NCI-H1105 treated with DMSO at 0.1 percent for 48 hours (cell line): ENCODE measurements at regions not wholly inside any gene's neighbourhood (a gene's known extent, or its start where the extent isn't known, plus 50 kb on each side); places are given as distances from the start of the nearest gene placed in this dataset.
"Not testable (repeated sequence)": the region's sequence is repeated elsewhere in the genome, so short reads cannot be mapped to it uniquely, and the experiment has no call there.

Source experiments
- DNase-seq: peaks from one replicate; lab custom pipeline; 2025; lab: John Stamatoyannopoulos, UW

DNA sequence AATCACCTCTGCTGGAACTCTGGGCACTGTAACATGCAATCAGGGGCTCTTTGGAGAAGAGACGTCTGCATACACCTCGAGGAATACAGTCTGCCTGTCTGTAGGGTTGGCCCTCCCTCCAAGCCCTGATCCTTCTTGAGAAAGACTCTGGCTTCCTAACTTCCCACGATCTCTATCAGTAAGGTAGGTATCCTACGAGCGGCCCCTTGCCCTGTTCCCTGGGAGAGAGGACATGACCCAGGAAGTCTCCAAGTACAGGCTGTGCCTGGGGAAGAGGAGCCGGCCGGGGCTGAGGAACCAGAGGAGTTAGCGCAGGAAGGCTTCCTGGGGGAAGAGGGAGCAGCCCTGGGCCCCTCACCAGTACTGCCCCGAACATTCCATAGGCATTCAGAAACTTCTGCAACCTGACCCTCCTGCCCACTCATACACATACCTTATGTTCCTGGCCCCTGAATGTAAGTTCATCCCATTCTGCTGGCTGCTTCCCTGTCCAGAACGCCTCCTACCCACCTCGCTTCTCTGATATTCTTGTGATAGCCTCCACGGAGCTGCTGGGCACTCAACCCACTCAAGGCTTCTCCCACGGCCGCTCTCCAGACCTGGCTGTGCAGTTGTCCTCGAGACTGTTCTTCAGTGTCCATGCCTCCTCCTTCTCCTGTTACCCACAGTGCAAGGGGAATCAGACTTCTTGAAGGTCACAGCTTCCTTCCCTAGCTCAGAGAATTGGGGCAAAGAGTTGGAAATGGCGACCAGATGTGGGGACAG is 116.1 kb downstream of the CYP26B1 start:
- DNase-seq = no peak

GRCh38 chr2:72028996-72029395 is 118.7 kb downstream of the CYP26B1 start:
- DNase-seq = no peak

GRCh38 chr2:72028351-72028995 is 119.2 kb downstream of the CYP26B1 start:
- DNase-seq = no peak

DNA sequence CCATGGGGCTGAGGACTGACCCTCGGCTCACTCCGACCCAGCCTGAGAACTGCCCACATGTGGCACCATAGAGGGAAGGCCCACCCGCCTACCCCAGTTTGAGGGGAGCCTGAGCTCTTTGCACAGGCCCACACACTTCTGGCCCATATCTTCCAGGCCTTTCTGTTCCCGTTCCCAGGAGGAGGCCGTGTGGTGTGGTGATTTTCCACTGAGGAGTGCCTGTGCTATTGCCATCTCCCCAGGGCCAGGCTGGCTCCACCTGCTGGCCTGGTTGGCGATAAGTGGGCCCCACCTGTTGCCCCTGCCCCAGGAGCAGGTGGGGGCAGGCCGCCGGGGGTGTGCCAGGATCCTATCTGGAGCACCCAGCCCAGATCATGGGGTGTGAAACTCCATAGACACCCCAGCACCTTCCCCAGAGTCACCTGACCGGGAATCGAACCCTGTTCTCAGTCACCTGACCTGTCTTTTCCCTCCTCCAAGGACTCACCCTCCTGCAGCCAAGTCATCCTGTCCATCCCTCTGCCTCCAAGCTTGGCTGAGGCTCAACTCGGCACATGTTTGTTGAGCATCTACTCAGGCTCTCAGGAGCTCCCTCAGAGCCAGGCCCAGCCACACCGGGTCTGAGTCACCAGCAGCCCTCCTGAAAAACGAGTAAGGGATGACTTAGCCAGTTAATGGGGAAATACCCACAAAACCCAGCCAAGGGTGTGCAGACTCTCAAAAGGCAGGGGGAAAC is 120.1 kb downstream of the CYP26B1 start:
- DNase-seq = no peak

- DNase-seq = no peak
These were observed 120.7 kb downstream of the CYP26B1 start for GRCh38 chr2:72026819-72027425.

DNA sequence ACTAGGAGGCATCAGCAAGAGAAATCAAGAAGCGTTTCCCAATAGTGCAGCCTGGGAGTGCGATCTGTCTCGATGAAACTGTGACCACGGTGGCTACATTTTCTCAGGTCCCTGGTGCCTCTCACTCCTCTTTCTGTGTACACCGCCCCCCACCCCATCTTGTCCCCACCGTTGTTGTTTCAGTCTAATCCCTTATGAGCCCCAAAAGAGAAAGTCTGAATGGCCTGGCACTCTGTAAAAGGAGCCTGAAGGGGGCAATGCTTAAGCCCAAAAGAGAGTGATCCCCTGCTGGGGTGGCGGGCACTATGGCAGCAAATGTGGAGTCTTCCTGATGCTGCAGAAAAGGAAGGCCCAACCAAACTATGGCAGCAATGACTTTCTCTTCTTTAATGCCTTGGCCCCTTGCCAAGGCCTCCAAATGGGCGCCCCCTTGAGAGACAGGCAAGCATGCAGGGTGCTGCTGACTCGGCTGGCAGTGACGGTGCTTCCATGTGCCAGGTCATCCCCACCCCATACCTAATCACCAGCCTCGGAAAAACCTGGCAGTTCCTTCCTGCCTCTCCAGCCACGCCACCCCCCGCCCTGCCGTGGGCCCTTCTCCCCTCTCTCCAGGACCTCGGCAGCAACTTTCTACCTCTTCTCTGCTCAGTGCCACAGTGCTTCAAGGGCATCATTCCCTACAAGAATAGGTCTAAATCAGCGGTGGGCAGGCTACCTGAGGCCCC is 123.0 kb downstream of the CYP26B1 start:
- DNase-seq = peak; percentile 35

DNA sequence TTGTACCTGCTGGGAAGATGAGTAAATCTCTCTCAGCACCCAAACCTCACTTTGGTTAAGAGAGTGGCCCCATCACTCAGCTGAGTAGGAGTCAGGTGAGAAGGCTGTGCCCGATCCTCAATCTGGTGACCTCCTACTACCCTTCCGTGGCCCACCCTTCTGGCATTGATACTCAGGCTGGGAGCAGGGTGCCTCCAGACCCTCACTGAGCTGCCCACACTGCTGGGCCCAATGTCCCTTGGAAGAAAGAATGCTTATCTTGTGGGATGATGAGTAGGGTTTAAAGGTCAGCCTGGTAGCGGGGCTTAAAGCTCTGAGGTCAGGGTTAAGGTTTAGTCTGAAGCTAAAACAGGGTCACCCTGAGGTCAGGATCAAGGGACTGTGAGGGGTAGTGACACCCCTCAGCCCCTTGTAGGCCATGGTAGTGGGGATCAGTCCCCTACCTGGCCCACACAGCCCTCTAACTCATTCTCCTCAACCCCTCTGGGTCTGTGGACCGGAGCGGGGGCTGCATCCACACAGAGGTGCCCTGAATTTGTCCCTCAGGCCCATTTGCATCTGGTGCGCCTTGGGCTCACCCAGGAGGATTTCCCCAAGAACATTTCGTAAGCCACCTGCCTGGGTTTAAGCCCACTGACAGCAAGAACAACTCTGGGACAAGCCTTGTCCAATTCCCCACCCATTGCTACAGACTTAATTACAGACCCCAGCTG is 123.8 kb downstream of the CYP26B1 start:
- DNase-seq = no peak

DNA sequence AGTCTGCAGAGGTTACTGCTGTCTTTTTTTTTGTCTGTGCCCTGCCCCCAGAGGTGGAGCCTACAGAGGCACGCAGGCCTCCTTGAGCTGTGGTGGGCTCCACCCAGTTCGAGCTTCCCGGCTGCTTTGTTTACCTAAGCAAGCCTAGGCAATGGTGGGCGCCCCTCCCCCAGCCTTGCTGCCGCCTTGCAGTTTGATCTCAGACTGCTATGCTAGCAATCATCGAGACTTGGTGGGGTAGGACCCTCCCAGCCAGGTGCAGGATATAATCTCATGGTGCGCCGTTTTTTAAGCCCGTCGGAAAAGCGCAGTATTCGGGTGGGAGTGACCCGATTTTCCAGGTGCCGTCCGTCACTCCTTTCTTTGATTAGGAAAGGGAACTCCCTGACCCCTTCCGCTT is 126.3 kb downstream of the CYP26B1 start:
- DNase-seq = not testable (repeated sequence)

DNA sequence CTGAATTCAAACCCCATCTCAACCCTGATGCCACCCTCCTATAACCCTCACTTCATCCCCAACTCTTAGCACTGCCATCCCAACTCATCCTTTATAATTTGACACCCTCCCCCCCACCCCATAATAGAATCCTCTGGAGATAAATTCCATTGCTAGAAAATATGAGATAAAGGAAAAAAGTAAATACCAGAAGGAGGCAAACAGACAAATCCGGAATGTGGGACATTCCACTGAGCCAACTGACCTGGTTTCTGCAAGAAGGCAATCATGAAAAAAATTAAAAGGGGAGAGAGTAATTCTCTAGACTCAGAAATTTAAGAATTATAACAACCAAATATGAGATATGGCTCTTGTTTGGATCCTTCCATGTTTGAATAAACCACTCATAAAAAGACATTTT is 132.4 kb downstream of the CYP26B1 start:
- DNase-seq = no peak

- no peak for DNase-seq
These were observed 132.8 kb downstream of the CYP26B1 start for GRCh38 chr2:72014831-72015230.

- DNase-seq = no peak
These were observed 133.9 kb downstream of the CYP26B1 start for GRCh38 chr2:72013726-72014125.

DNA sequence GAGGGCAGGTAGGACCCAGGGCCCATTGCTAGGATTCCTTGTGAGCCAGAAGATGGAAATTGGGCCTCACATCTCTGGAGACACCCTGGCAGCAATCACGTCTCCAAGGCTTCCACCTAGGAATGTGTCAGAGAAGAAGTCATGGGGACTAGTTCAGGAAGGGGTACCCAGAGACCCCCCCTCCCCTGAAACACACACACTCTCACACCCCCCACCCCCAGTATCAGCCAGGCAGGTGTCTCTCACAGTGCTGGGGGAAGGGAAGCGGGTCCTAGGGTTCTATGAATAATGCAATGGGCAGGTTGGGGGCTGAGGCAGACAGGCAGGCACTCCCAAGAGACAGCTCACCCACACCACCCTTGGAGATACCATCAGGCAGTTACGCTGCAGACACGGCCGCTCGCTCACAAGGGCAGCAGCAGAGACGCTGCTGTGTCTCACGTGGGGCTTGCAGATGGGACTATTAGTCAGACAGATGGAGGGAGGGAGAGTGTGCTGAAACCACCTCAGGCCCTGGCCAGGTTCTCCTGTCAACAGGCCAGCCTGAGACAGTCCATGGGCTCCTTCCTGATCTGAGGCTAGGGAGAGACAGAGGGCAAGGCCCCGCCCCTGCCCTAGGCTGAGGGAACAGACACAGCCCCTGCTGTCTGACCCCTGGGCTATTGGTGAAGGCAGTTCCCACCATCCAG is 134.6 kb downstream of the CYP26B1 start:
- no peak for DNase-seq

DNA sequence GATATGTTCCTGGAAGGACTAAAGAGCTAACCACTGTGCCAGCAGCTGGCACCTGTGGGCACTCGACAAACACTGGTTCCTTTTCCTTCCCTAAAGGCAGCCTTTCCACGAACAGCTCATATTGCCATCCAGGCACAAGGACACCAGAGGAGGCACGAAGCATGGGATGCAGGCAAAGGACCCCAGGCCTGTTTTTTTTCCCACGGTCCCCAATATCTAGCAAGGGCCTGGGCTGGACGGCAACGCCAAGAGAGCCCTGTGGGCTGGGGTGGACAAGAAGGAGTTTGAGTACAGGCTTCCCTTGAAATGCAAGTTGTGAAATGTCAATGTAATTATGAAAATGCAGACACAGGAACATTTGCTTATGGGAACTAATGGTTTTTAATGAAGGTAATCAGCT is 135.9 kb downstream of the CYP26B1 start:
- no peak for DNase-seq

DNA sequence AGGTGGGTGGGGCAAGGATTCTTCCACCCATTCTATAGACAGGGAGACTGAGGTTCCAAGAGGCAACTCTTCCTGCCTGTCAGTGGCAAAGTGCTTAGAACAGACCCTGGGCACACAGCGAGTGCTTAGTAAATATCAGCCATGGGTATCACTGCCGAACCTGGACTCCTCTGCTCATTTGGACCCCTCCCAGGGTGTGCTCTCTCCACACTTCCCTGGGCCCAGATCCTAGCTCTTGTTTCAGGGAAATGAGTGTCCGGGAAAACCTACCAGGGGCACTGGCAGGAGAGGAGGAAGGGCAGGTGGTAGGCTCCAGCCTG is 136.3 kb downstream of the CYP26B1 start:
- no peak for DNase-seq

GRCh38 chr2:72010647-72011369 is 136.9 kb downstream of the CYP26B1 start:
- no peak for DNase-seq

GRCh38 chr2:72008608-72009007 is 139.1 kb downstream of the CYP26B1 start:
- no peak for DNase-seq

- DNase-seq = no peak
These were observed 140.3 kb downstream of the CYP26B1 start for GRCh38 chr2:72007402-72007801.

DNA sequence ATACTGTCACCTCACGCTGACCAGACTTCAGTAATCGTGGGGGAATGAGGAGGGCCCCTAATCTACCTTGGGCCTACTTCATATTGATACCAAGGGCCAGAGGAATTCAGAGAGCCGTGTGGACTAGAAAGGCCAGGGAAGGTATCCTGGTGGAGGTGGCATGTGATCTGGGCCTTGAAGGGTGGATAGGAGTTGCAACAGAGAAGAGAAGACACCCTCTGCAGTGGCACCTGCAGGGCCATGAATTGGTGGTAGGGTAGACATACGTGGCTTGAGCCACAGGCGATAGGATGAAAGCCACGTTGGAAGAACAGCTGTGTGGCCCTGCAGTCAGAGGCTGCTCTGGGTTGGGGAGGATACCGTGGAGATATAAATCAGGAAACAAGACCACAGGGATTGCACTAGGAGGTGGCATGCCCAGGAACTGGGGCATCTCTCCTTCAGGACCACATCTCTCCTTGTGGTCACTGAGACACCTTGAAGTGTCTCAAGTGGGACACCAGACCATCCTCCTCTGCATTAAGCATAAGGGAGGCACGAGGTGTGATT is 141.4 kb downstream of the CYP26B1 start:
- DNase-seq = no peak

DNA sequence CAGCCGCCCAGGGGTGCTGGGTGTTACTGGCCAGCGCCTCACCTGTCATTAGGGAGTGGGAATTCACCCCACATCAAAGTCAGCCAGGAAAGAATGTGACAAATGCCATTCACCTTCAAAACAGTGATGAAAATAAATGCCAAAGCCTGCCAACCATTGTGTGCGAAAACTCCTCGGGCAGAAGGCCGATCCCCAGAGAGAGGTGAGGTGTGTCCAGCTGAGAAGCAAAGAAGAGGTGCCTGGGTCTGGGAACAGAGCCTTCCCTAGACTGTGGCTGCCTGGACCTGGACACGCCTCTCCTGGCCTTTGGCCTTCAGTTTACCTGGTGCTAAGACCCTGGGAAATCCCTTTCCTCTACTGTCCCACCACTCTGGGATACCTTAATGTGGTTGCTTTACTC is 142.7 kb downstream of the CYP26B1 start:
- no peak for DNase-seq
